Endodermal cell (in vitro differentiated cells): ENCODE measurements at regions not wholly inside any gene's neighbourhood (a gene's known extent, or its start where the extent isn't known, plus 50 kb on each side); places are given as distances from the start of the nearest gene placed in this dataset.

Experiments used
- DNase-seq: peaks from one replicate; pipeline ENCODE4 v3.0.0-alpha.2; 2017
- H3K27ac ChIP-seq: 2 replicates; pipeline ENCODE4 v1.5.1; 2013; ENCODE audit warnings: mild to moderate bottlenecking, low read depth, low read length, moderate library complexity
- H3K27me3 ChIP-seq: 2 replicates; pipeline ENCODE4 v1.6.1; 2013; ENCODE audit warnings: mild to moderate bottlenecking, low read length, moderate library complexity; ENCODE audit not compliant: insufficient read depth, control insufficient read depth, poor library complexity, severe bottlenecking
- H3K36me3 ChIP-seq: 2 replicates; pipeline ENCODE4 v1.7.0; 2013; ENCODE audit warnings: mild to moderate bottlenecking, low read length, moderate library complexity; ENCODE audit not compliant: control insufficient read depth, insufficient read depth
- H3K4me1 ChIP-seq: one replicate; pipeline ENCODE4 v1.7.0; 2013; ENCODE audit warnings: low read length; ENCODE audit not compliant: control insufficient read depth, insufficient read depth
- H3K4me3 ChIP-seq: 2 replicates; pipeline ENCODE4 v1.5.1; 2013; ENCODE audit warnings: mild to moderate bottlenecking, low read length, moderate library complexity
- H3K9ac ChIP-seq: 2 replicates; pipeline ENCODE4 v1.6.1; 2013; ENCODE audit warnings: mild to moderate bottlenecking, low read length, moderate library complexity; ENCODE audit not compliant: poor library complexity, severe bottlenecking; ENCODE audit errors: extremely low read depth
- H3K9me3 ChIP-seq: 2 replicates; pipeline ENCODE4 v1.6.1; 2013; ENCODE audit warnings: mild to moderate bottlenecking, low read length, moderate library complexity; ENCODE audit not compliant: control insufficient read depth
- H3K27ac Mint-ChIP-seq: 2 replicates; pipeline ENCODE4 v1.8.0; 2020; ENCODE audit warnings: mixed read lengths
- H3K27me3 Mint-ChIP-seq: 2 replicates; pipeline ENCODE4 v1.8.0; 2021; ENCODE audit warnings: mild to moderate bottlenecking, mixed read lengths; ENCODE audit not compliant: insufficient read depth
- H3K36me3 Mint-ChIP-seq: 2 replicates; pipeline ENCODE4 v1.8.0; 2020; ENCODE audit warnings: low read depth, mixed read lengths
- H3K4me1 Mint-ChIP-seq: 2 replicates; pipeline ENCODE4 v1.8.0; 2020; ENCODE audit warnings: mixed read lengths
- H3K4me3 Mint-ChIP-seq: 2 replicates; pipeline ENCODE4 v1.8.0; 2020; ENCODE audit warnings: mild to moderate bottlenecking, moderate library complexity, mixed read lengths
- H3K9me3 Mint-ChIP-seq: 2 replicates; pipeline ENCODE4 v1.8.0; 2020; ENCODE audit warnings: mild to moderate bottlenecking, mixed read lengths
- WGBS, 2 experiments: methylation state at CpG; one replicate each; pipeline versions ENCODE4 v1.1.5 to v1.1.7; 2013; ENCODE audit warnings: missing lambda C conversion rate in 2 of 2, mixed read lengths in 1 of 2; ENCODE audit not compliant: insufficient coverage in 1 of 2, insufficient read length in 1 of 2; 5-methylcytosine and 5-hydroxymethylcytosine counted together
- TF ChIP-seq, protein P1 (sequence below): fragments of 200-600 bp; sonication (generic); conservative IDR thresholded peaks from 2 replicates; pipeline ENCODE4 v1.5.0; 2021; ENCODE audit warnings: antibody characterized with exemption, mild to moderate bottlenecking

DNA sequence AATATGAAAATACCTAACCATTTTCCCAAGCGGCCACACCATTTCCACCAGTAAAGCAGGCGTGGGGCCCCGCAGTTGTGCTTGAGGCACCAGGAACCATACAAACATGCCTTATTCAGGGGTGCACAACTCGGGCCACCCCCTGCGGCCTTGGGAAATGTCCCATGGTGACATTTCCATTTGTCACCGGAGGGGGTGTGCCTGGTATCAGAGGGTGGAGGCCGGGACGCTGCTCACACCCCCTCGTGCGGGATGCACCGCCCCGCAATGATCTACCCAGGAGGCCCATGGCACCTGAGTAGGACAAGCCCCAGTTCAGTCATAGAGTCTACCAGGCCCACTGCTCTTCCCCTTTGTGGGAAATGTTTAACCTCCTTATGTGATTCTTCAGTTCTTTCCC is 218.8 kb downstream of the TEX29 start:
- TF ChIP-seq, protein P1, sequence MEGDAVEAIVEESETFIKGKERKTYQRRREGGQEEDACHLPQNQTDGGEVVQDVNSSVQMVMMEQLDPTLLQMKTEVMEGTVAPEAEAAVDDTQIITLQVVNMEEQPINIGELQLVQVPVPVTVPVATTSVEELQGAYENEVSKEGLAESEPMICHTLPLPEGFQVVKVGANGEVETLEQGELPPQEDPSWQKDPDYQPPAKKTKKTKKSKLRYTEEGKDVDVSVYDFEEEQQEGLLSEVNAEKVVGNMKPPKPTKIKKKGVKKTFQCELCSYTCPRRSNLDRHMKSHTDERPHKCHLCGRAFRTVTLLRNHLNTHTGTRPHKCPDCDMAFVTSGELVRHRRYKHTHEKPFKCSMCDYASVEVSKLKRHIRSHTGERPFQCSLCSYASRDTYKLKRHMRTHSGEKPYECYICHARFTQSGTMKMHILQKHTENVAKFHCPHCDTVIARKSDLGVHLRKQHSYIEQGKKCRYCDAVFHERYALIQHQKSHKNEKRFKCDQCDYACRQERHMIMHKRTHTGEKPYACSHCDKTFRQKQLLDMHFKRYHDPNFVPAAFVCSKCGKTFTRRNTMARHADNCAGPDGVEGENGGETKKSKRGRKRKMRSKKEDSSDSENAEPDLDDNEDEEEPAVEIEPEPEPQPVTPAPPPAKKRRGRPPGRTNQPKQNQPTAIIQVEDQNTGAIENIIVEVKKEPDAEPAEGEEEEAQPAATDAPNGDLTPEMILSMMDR = no peak
- Mint-ChIP-seq H3K36me3 (no peaks in the 10 kb centered on the region), H3K4me3 (no peak overlapping the region), H3K27me3 (peaks cover 77% of the 10 kb centered on the region), H3K9me3 (peaks cover 2% of the 10 kb centered on the region), H3K4me1 (peaks cover 6% of the 10 kb centered on the region), H3K27ac (no peak overlapping the region)
- H3K27ac ChIP-seq = no peak overlapping the region
- H3K4me1 ChIP-seq = no peaks in the 10 kb centered on the region
- 92 to 94% methylated on average over 3 to 12 of the region's 12 CpGs for WGBS, 2 experiments
- no peak overlapping the region for H3K9ac ChIP-seq
- H3K9me3 ChIP-seq = no peaks in the 10 kb centered on the region
- no peaks in the 10 kb centered on the region for H3K36me3 ChIP-seq
- H3K4me3 ChIP-seq = no peak overlapping the region
- H3K27me3 ChIP-seq = peaks cover 54% of the 10 kb centered on the region
- no peak for DNase-seq

DNA sequence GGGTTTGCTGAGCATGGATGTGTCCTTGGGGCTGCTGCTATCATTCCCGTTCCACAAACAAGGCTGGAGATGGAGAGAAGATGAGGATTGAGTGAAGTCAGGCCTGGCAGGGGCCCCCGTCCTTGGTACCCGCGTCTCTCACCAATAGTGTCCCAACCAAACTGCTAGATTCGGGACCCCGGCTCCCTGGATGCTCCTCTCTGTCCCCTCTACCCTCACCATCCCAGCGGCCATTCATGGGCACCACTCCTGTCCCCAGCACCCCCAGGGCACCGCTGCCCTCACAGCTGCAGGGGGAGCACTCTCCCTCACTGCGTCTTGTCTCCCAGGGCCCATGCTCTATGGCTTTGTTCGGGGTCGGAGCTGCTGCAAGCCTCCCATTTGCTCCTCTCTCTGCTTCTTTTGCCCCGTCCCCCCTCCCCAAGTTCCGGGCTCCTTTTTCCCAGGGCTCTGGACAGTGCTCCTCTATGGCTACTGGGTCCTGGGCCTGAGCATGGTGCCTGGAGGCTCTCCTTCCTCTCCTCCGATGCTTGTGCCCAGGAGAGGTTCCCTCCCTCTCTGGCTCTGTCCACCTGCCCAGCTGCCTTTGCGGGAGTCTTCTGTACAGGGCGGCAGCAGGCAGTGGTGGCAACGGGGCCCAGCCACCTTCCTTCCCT is 219.5 kb downstream of the TEX29 start:
- no peaks in the 10 kb centered on the region for H3K9me3 ChIP-seq
- H3K27me3 ChIP-seq = peaks cover 52% of the 10 kb centered on the region
- H3K27me3 Mint-ChIP-seq = peaks cover 77% of the 10 kb centered on the region
- no peaks in the 10 kb centered on the region for H3K4me1 ChIP-seq
- no peaks in the 10 kb centered on the region for H3K36me3 ChIP-seq
- peak; percentile 63 for DNase-seq
- WGBS, 2 experiments = 87 to 93% methylated on average over 10 to 17 of the region's 17 CpGs
- H3K9ac ChIP-seq = no peak overlapping the region
- no peak overlapping the region for H3K27ac ChIP-seq
- peaks cover 6% of the 10 kb centered on the region for H3K9me3 Mint-ChIP-seq
- TF ChIP-seq, protein P1 = peak; percentile 58
- peaks cover 6% of the 10 kb centered on the region for H3K4me1 Mint-ChIP-seq
- H3K36me3 Mint-ChIP-seq = no peaks in the 10 kb centered on the region
- H3K4me3 ChIP-seq = no peak overlapping the region
- no peak overlapping the region for H3K4me3 Mint-ChIP-seq
- no peak overlapping the region for H3K27ac Mint-ChIP-seq

DNA sequence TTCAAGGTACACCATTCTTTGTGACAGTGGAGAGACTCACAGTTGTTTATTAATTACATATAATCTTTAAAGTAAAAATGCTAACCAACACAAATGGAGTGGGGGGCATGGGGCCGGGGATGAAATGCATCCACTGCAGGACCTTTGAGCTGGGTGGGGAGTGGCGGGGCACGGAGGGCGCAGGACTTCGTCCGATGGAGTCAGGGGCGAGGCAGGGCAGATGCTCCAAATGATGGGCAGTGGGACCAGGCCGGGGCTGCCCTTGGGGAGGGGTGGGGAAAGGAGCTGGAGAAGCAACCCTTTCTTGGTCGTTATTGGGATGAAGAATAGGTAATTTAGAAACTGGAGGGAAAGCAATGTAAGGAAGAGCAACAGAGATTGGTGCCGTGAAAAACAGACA is 220.0 kb downstream of the TEX29 start:
- no peaks in the 10 kb centered on the region for H3K36me3 Mint-ChIP-seq
- Histone ChIP-seq H3K4me1 (no peaks in the 10 kb centered on the region), H3K9me3 (no peaks in the 10 kb centered on the region), H3K36me3 (no peaks in the 10 kb centered on the region), H3K27me3 (peaks cover 46% of the 10 kb centered on the region), H3K4me3 (no peak overlapping the region), H3K27ac (no peak overlapping the region), H3K9ac (no peak overlapping the region)
- H3K4me3 Mint-ChIP-seq = no peak overlapping the region
- no peak overlapping the region for H3K27ac Mint-ChIP-seq
- no peak for DNase-seq
- TF ChIP-seq, protein P1 = no peak
- peaks cover 6% of the 10 kb centered on the region for H3K9me3 Mint-ChIP-seq
- peaks cover 2% of the 10 kb centered on the region for H3K4me1 Mint-ChIP-seq
- 89 to 95% methylated on average over 3 to 6 of the region's 10 CpGs for WGBS, 2 experiments
- H3K27me3 Mint-ChIP-seq = peaks cover 71% of the 10 kb centered on the region
